GM19372 (cell line): ENCODE measurements at regions not wholly inside any gene's neighbourhood (a gene's known extent, or its start where the extent isn't known, plus 50 kb on each side); places are given as distances from the start of the nearest gene placed in this dataset.
"Not testable (repeated sequence)": the region's sequence is repeated elsewhere in the genome, so short reads cannot be mapped to it uniquely, and the experiment has no call there.

ENCODE experiments used
- ATAC-seq: cut with Tn5 transposase; IDR thresholded peaks from one replicate; pipeline ENCODE4 v1.9.1; 2021; ENCODE audit warnings: mild to moderate bottlenecking, low read depth, moderate library complexity; ENCODE audit not compliant: unreplicated experiment

DNA sequence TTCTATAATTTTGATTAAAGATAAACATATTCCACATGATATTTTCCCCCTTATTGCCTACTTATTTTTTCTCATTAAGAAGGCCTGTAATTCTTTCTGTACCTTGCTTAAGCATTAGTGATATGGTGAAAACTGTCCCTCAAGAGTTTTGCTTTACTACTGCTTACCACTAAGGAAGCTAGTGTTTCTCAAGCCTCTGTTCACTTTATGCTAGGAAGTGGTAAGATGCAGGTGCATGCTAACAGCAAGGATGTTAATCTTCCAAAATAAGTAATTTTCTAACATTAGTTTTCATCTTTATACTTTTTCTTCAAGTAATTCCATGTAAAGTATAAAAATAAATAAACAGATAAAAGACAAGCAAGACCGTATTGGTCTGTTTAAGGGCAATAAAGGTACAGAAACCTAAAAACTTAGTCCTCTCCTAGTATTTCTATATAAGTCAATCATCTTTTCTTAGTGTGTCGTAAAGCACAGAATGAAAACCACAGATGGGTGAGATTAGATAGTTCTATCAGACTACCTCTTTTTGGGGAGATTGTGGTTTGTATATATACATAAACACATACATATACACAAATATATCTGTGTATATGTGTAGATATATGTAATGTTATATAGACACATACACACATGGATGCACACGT, 731.0 kb upstream of the CNTN5 start:
- no peak for ATAC-seq

- no peak for ATAC-seq
Measured at GRCh38 chr11:98296091-98296880, 724.5 kb upstream of the CNTN5 start.

GRCh38 chr11:98300719-98301118, 720.0 kb upstream of the CNTN5 start:
- no peak for ATAC-seq

GRCh38 chr11:98307827-98308491, 712.8 kb upstream of the CNTN5 start:
- ATAC-seq: no peak

- not testable (repeated sequence) for ATAC-seq
Measured at GRCh38 chr11:98330306-98330705, 690.4 kb upstream of the CNTN5 start.

DNA sequence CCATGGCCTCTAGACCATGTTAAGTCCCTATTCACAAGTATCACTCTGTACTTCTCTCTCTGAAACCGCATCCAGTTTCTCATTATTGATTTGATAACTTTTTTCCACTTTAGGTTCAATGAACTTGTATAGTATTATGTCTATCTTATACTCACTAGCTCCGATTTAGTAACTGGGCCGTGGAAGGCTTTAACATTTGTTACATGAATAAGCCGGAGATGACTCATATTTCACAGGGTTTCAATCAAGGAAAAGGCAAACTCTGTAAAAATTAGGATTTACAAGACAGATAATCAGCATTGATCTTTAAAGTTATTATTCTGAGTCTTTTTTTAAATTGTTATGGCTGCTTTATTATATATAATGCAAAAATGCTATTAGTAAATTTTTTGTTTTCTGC, 662.2 kb upstream of the CNTN5 start:
- no peak for ATAC-seq

GRCh38 chr11:98365190-98365589, 655.6 kb upstream of the CNTN5 start:
- no peak for ATAC-seq

DNA sequence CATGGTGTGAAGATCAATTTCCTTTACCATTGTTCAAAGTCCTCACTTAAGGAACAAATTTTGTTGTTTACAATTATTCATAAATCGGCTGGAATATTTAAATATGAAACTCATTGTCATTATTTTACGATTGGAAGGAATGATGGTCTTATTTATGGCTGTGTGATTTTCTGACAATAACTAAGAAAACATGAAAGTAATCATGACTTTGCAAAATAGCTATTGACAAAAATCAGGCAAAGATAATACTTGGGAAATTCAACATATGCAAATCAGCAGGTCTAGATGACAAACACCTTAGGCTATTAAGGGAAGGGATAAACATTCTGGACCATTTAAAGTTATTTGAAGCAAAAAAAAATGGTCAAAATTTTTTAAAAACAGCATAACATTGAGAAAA, 654.8 kb upstream of the CNTN5 start:
- ATAC-seq: no peak

GRCh38 chr11:98390391-98390790, 630.4 kb upstream of the CNTN5 start:
- ATAC-seq: no peak

- not testable (repeated sequence) for ATAC-seq
Measured at GRCh38 chr11:98394500-98394899, 626.2 kb upstream of the CNTN5 start.

DNA sequence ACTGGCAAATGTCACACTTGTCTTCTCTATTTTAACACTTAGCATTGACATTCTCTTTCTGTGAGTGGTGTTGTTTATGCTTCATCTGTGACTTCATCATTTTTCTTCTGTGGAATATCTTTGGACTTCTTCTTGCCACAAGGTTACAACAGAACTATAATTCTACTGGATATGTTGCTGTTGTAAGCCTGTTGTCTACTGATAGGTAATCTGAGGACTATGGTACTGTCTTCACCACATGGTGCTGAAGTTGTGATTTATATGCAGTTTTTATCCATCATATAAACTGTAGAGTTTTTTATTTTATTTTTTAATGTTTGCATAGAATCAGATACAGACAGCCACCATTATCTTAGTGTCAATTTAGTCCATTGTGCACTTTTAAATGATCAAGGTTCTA, 622.2 kb upstream of the CNTN5 start:
- ATAC-seq: no peak

GRCh38 chr11:98409069-98409468, 611.7 kb upstream of the CNTN5 start:
- no peak for ATAC-seq

GRCh38 chr11:98411777-98412176, 609.0 kb upstream of the CNTN5 start:
- ATAC-seq: no peak

DNA sequence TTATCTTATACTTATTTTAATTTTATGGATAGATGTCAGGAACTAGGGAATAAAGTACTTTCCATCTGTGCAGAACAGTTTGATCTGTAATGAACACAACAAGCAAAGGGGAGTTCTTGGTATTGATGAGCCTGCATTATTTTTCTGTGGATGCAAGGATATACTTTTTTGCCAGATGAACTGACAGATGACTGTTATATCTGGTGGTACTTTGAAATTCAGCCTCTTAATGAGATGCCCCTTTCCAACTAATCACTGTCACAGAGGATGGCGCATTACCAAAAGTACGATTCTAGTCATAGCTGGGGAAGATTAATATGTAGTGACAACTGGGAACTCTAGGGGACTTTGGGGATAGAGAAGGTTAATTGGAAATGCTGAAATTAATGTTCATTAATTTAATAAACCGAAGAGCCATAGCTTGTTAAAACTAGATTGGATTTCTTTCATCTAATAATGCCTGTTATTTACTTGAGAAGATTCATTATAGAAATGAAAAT, 603.4 kb upstream of the CNTN5 start:
- no peak for ATAC-seq

GRCh38 chr11:98423933-98424332, 596.8 kb upstream of the CNTN5 start:
- no peak for ATAC-seq

- not testable (repeated sequence) for ATAC-seq
Measured at GRCh38 chr11:98424773-98425172, 596.0 kb upstream of the CNTN5 start.

GRCh38 chr11:98431463-98432359, 589.0 kb upstream of the CNTN5 start:
- ATAC-seq: no peak

- no peak for ATAC-seq
Measured at GRCh38 chr11:98434296-98434695, 586.5 kb upstream of the CNTN5 start.

GRCh38 chr11:98453378-98453777, 567.4 kb upstream of the CNTN5 start:
- no peak for ATAC-seq

- ATAC-seq: no peak
Measured at GRCh38 chr11:98455500-98456307, 565.0 kb upstream of the CNTN5 start.
